MCF 10A (cell line): ENCODE measurements at regions not wholly inside any gene's neighbourhood (a gene's known extent, or its start where the extent isn't known, plus 50 kb on each side); places are given as distances from the start of the nearest gene placed in this dataset.
A peak's percentile ranks its signal among the peaks of the same experiment; 100 is the strongest.
"Not testable (repeated sequence)": the region's sequence is repeated elsewhere in the genome, so short reads cannot be mapped to it uniquely, and the experiment has no call there.

Source experiments
- BruUV-seq: library from RNA; stranded (reverse); fragments of 400-500 nt; replicated peaks from 2 replicates; lab custom pipeline; 2021; lab: Mats Ljungman, UMichigan
- CTCF ChIA-PET: fragments of 300-600 bp; sonication (Branson Sonifier 250); formaldehyde crosslinking; extraction: SDS; loops from one replicate; lab custom pipeline; 2021; ENCODE audit warnings: antibody characterized with exemption, inconsistent platforms; lab: Yijun Ruan, JAX
- POLR2A ChIA-PET: fragments of 300-600, 350-650 bp; sonication (Branson Sonifier 250); formaldehyde crosslinking; extraction: SDS; loops from one replicate; lab custom pipeline; 2020; ENCODE audit warnings: antibody characterized with exemption, inconsistent platforms; lab: Yijun Ruan, JAX
- DNase-seq: peaks from one replicate; pipeline ENCODE4 v3.0.0-alpha.2; 2018; ENCODE audit not compliant: unreplicated experiment
- H3K27ac Mint-ChIP-seq: one replicate; pipeline ENCODE4 v1.8.0; 2022; ENCODE audit warnings: mild to moderate bottlenecking, low read depth, mixed read lengths; ENCODE audit not compliant: unreplicated experiment
- H3K27me3 Mint-ChIP-seq: one replicate; pipeline ENCODE4 v1.8.0; 2022; ENCODE audit warnings: mixed read lengths; ENCODE audit not compliant: insufficient read depth, unreplicated experiment
- H3K36me3 Mint-ChIP-seq: one replicate; pipeline ENCODE4 v1.8.0; 2022; ENCODE audit warnings: mild to moderate bottlenecking, moderate library complexity, mixed read lengths; ENCODE audit not compliant: insufficient read depth, unreplicated experiment
- H3K4me1 Mint-ChIP-seq: one replicate; pipeline ENCODE4 v1.8.0; 2022; ENCODE audit warnings: mixed read lengths; ENCODE audit not compliant: insufficient read depth, unreplicated experiment
- H3K4me3 Mint-ChIP-seq: one replicate; pipeline ENCODE4 v1.8.0; 2022; ENCODE audit warnings: mild to moderate bottlenecking, moderate library complexity, mixed read lengths; ENCODE audit not compliant: unreplicated experiment
- H3K9me3 Mint-ChIP-seq: one replicate; pipeline ENCODE4 v1.8.0; 2022; ENCODE audit warnings: mixed read lengths; ENCODE audit not compliant: unreplicated experiment
- intact Hi-C: fragments of 100-400 bp; cut with micrococcal nuclease; formaldehyde crosslinking; loops from 2 replicates; pipeline ENCODE4 v1.14.1; 2022

DNA sequence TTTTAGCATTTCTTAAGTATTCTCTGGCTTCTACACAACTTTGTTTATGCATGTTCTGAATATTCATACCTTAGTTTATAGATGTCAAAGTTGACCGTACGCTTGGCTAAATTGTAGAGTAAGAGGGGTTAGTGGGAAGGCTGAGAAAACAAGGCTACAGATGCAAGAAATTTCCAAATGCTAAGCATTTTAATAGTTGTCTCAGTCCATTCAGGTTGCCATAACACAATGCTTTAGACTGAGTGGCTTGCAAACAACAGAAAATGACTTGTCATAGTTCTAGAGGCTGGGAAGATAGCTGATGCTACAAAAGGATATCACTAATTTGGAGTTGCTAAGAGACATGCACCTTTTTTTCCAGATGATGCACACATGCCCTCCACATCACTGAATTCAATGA lies 53.0 kb upstream of the C1QTNF3 start:
- POLR2A ChIA-PET, DNase-seq, H3K4me3 Mint-ChIP-seq, intact Hi-C loops, H3K9me3 Mint-ChIP-seq, H3K27me3 Mint-ChIP-seq, H3K4me1 Mint-ChIP-seq, BruUV-seq, H3K27ac Mint-ChIP-seq, H3K36me3 Mint-ChIP-seq, CTCF ChIA-PET: not testable (repeated sequence)

DNA sequence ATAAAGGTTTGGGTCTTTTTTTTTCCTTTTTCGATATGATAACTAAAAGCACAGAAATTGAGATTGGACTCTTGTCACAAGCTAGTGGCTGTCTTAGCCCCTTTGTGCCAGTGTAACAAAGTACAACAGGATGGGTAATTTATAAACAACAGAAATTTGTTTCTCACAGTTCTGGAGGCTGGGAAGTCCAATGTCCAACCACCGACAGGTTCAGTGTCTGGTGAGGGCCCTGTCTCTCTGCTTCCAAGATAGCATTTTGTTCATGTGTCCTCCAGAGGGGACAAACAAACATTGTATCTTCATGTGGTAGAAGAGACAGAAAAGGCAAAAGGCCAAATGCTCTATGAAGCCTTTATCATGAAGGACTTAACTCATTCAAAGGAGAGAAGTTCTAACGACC lies 56.9 kb upstream of the C1QTNF3 start:
- H3K27ac Mint-ChIP-seq, H3K9me3 Mint-ChIP-seq, POLR2A ChIA-PET, H3K4me3 Mint-ChIP-seq, CTCF ChIA-PET, intact Hi-C loops, H3K4me1 Mint-ChIP-seq, DNase-seq, H3K36me3 Mint-ChIP-seq, BruUV-seq, H3K27me3 Mint-ChIP-seq: not testable (repeated sequence)

GRCh38 chr5:34101567-34101966 lies 58.6 kb upstream of the C1QTNF3 start:
- H3K27ac Mint-ChIP-seq, H3K4me1 Mint-ChIP-seq, POLR2A ChIA-PET, H3K36me3 Mint-ChIP-seq, H3K4me3 Mint-ChIP-seq, intact Hi-C loops, H3K27me3 Mint-ChIP-seq, BruUV-seq, DNase-seq, CTCF ChIA-PET, H3K9me3 Mint-ChIP-seq: not testable (repeated sequence)

GRCh38 chr5:34108897-34109296 lies 65.9 kb upstream of the C1QTNF3 start:
- intact Hi-C loops, CTCF ChIA-PET, H3K36me3 Mint-ChIP-seq: not testable (repeated sequence)

DNA sequence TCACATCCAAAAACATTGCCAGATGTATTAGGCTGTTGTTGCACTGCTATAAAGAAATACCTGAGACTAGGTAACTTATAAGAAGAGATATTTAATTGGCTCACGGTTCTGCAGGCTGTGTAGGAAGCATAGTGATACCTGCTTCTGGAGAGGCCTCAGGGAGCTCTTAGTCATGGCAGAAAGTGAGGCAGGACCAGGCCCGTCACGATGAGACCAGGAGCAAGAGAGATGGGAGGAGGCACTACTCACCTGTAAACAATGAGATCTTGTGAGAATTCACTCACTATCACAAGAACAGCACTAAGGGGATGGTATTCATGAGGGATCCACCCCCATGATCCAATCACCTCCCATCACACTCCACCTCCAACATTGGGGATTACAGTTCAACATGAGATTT lies 81.3 kb upstream of the C1QTNF3 start:
- peak; percentile 9 for DNase-seq
- H3K27me3 Mint-ChIP-seq, POLR2A ChIA-PET: not testable (repeated sequence)

More at GRCh38 chr5:34108897-34109296, 65.9 kb upstream of the C1QTNF3 start:
- BruUV-seq, POLR2A ChIA-PET, H3K9me3 Mint-ChIP-seq, DNase-seq, H3K4me3 Mint-ChIP-seq, H3K27ac Mint-ChIP-seq, H3K4me1 Mint-ChIP-seq, H3K27me3 Mint-ChIP-seq: not testable (repeated sequence)

DNA sequence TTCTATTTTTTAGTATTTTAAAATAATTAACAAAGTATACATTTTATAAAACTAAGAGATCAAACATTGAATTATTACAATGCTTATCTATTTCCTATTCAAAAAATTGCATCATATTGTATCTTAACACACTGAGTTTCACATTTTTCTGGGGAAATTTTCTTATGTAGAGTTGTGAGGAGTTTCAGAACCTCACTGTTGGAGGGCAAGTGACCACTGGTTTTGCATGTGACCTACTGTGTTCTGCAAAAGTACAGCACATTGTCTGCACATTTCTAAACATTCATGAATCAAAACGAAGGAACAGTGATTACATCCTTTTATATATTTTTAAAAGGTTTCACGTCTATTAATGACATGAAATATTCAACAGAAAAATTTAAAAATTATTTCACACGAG lies 82.3 kb upstream of the C1QTNF3 start:
- CTCF ChIA-PET, intact Hi-C loops, H3K9me3 Mint-ChIP-seq, H3K4me1 Mint-ChIP-seq, H3K27me3 Mint-ChIP-seq, BruUV-seq, POLR2A ChIA-PET, H3K36me3 Mint-ChIP-seq, H3K4me3 Mint-ChIP-seq, H3K27ac Mint-ChIP-seq, DNase-seq: not testable (repeated sequence)

More for the DNA sequence above, 81.3 kb upstream of the C1QTNF3 start:
- H3K36me3 Mint-ChIP-seq, CTCF ChIA-PET, BruUV-seq, H3K4me1 Mint-ChIP-seq, H3K27ac Mint-ChIP-seq, H3K9me3 Mint-ChIP-seq, H3K4me3 Mint-ChIP-seq, intact Hi-C loops: not testable (repeated sequence)

DNA sequence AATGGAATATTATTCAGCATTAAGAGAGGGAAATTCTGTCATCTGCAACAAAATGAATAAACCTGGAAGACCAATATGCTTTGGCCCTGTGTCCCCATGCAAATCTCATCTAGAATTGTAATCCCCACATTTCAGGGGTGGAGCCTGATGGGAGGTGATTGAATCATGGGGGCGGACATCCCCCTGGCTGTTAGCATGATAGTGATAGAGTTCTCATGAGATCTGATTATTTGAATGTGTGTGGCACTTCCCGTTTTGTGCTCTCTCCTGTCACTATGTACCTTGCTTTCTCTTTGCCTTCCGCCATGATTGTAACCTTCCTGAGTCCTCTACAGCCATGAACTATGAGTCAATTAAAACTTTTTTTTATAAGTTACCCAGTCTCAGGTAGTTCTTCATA lies 83.7 kb upstream of the C1QTNF3 start:
- H3K4me3 Mint-ChIP-seq, H3K27ac Mint-ChIP-seq, POLR2A ChIA-PET, H3K27me3 Mint-ChIP-seq, H3K4me1 Mint-ChIP-seq, DNase-seq, H3K9me3 Mint-ChIP-seq, CTCF ChIA-PET, H3K36me3 Mint-ChIP-seq, BruUV-seq, intact Hi-C loops: not testable (repeated sequence)

DNA sequence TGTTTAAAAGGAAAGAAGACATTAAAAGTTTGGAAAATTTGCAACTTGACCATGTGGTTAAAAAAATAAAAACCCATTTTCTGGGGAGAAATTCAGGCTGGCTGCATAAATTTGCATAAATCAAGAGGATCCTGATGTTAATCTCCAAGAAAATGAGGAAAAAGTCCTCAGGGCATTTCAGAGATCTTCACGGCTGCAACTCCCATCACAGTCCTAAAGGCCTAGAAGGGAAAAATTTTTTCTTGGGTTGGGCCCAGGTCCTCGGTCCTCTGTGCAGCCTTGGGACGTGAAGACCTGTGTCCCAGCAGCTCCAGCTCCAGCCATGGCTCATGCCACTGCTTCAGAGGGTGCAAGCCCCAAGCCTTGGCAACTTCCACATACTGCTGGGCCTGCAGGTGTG lies 84.8 kb upstream of the C1QTNF3 start:
- H3K4me1 Mint-ChIP-seq, H3K9me3 Mint-ChIP-seq, POLR2A ChIA-PET, H3K36me3 Mint-ChIP-seq, intact Hi-C loops, CTCF ChIA-PET, DNase-seq, H3K27me3 Mint-ChIP-seq, H3K27ac Mint-ChIP-seq, H3K4me3 Mint-ChIP-seq, BruUV-seq: not testable (repeated sequence)

DNA sequence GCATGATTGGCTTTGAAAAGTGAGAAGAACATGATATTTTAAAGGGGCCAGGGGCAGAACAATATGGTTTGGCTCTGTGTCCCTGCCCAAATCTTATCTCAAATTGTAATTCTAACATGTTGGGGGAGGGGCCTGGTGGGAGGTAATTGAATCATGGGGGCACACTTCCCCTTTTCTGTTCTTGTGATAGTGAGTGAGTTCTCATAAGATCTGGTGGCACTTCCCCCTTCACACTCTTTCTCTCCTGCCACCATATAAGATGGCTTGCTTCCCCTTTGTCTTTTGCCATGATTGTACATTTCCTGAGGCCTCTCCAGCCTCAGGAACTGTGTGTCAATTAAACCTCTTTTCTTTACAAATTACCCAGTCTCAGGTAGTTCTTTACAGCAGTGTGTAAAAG lies 85.9 kb upstream of the C1QTNF3 start:
- H3K4me3 Mint-ChIP-seq, H3K36me3 Mint-ChIP-seq, H3K27ac Mint-ChIP-seq, BruUV-seq, H3K4me1 Mint-ChIP-seq, DNase-seq, H3K9me3 Mint-ChIP-seq, H3K27me3 Mint-ChIP-seq, CTCF ChIA-PET, intact Hi-C loops, POLR2A ChIA-PET: not testable (repeated sequence)

DNA sequence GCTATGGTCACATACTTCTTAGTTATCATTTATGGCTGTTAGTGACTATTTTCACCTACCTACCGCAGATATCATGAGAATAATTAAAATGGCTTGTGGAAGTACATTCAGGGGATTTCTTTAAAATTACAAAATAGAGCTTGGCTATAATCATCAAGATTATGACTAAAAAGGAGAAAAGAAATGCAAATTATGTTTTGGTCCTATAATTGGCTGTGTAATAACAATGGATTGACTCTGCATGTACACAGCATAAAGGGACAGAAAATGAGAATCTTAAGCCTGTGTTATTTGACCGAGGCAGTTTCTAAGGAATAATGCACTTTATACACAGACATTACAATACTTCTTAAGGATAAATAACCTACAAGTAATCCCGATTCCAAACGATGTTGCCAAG lies 112.0 kb upstream of the C1QTNF3 start:
- DNase-seq, POLR2A ChIA-PET, CTCF ChIA-PET, H3K4me3 Mint-ChIP-seq, H3K27me3 Mint-ChIP-seq, H3K4me1 Mint-ChIP-seq, H3K27ac Mint-ChIP-seq, intact Hi-C loops, BruUV-seq, H3K36me3 Mint-ChIP-seq, H3K9me3 Mint-ChIP-seq: not testable (repeated sequence)
